NCI-H2227 treated with DMSO at 0.1 percent for 48 hours (cell line): ENCODE measurements at regions not wholly inside any gene's neighbourhood (a gene's known extent, or its start where the extent isn't known, plus 50 kb on each side); places are given as distances from the start of the nearest gene placed in this dataset.
"Not testable (repeated sequence)": the region's sequence is repeated elsewhere in the genome, so short reads cannot be mapped to it uniquely, and the experiment has no call there.

ENCODE experiments used
- DNase-seq: peaks from one replicate; lab custom pipeline; 2025; lab: John Stamatoyannopoulos, UW

DNA sequence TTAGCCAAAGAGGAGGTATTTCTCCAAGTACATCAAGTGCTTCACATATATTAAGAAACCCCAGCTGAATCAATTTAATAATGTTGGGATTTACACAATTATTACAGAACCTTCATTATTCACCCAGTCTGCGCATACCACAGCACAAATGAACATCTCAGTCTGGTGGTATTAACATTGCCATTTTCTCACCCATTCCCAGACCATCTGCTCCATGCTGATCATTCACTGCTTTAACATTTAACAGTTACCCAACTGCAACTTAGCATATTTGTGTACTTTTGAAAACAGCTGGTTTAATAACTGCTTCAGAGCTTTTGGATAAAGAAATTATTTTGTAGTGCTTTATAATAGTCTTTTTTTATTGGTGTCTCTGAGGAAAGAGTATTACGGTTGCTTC is 1072.1 kb downstream of the NXPH1 start:
- no peak for DNase-seq

DNA sequence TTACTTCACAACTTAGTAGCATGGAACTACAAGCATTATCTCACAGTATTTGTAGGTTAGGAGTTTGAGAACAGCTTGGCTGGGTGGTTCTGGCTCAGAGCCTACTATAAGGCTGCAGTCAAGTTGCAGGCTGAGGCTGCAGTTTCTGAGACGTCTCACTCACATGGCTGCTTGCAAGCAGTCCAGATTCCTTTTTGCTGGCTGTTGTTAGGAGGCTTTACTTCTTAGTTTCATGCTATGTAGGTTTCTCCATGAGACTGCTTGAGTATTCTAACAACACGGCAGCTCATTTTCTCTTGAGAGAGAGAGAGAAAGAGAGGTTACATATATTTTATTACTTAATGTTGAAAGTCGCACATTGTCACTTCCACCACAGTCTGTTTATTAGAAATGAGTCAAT is 1073.9 kb downstream of the NXPH1 start:
- peak; percentile 8 for DNase-seq

DNA sequence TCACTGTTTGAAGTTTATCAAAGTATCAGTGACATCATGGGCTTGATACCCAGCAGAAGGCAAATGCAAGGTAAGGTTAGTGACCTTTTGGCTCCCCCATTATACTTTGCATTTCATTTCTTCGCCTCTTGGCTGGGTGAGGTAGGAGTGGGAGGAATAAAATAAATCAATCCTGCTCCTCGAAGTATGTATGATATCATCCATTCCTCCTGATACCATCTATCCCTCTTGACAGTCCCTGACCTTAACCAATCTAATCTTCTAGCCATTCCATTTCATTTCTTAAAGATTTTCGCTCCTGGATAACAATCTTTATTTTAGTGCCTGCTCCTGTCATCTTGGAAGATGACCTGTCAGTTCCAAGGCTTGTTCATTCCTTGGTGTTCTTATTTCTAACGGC is 1083.3 kb downstream of the NXPH1 start:
- DNase-seq: no peak

DNA sequence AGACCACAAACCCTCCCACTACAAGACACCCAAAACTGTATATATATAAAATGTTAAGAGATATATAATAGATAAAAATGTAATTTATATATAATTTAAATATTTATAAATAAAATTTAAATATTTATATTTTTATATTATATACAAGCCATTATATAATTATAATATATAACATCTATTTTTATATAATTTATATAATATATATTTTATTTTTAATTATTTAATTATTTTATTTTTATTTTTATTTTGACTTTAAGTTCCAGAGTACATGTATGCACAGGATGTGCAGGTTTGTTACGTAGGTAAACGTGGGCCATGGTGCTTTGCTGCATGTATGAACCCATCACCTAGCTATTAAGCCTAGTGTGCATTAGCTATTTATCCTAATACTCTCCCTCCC is 1090.2 kb downstream of the NXPH1 start:
- DNase-seq: no peak

DNA sequence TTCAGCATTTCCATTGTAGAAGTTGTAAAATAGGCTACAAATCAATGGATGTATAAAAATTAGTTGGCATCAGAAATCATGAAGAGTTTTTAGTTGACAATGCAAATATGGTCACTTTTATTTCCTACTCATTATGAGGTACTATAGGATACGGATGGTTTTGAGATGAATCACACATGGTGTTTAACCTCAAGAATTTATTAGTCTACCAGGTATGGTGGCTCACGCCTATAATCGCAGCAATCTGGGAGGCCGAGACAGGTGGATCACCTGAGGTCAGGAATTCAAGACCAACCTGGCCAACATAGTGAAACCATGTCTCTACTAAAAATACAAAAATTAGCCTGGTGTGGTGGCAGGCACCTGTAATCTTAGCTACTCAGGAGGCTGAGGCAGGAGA is 1119.0 kb downstream of the NXPH1 start:
- DNase-seq: not testable (repeated sequence)

DNA sequence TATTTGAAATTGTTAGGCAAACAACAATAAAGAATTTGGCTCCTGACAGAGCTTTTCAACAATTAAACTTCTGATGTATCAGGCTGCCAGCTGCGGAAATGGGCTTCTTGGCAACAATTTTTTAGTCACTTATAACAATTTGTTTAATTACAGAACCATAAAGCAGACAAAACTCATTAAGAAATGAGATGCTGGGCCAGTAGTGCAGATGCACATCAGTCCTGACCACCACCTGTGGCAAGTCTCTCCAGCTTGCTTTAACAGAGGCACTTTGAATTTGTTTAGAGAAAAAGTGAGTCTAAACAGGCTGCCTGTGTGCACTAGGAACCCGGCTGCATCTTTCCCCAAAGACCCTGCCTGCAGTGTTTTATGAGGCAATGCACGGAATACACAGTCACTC is 1124.4 kb downstream of the NXPH1 start:
- DNase-seq: no peak

DNA sequence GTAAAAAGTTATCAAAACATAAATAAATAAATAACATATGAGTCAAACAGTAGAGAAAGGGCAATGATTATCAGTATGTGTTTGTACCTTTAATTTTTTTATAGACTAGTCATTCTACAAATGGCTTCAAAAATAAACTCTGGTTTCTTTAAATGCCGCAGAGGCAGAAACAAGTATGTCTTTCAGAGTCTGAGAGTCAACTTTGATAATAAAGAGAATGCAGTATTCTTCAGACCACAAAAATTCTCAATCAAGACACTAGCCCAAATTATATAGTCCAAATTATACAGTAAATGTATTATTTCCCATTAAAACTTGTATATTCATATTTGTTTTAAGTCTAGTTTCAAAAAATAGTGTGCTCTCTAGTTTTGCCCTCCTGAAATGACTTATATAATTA is 1142.3 kb downstream of the NXPH1 start:
- DNase-seq: no peak

DNA sequence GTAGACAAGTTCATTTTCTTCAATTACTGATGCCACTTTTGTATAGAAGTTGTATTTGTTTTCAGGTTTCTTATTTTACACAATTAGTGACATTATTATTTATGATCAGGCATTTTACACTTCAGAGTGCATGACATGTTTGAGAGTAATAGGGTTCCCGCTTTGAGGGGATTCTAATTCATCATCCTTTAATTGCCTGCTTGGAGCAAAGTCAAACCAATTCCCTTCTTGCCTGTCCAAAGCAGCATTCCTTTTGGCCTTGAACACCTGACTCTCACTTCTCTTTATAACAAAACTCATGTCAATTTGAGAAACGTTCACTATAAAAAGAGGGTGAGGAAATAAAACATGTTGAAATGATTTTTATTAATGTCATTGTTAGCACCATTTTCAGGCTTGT is 1149.4 kb downstream of the NXPH1 start:
- no peak for DNase-seq

DNA sequence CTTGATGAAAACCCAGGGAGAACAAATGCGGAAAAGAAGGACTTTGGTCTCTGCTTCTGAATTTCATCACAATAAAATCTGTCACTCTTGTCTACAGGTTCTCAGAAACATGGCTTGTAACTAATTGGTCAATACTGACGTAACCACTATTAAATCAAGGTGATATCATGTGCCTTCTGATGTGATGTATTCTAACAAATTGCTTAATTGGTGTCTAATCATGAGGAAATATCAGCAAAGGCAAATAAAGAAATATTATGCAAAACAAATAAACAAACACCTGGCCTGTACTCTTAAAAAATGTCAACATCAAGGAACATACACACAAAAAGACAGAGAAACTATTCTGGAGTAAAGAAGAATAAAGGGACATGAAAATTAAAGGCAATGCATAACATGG is 1165.0 kb downstream of the NXPH1 start:
- DNase-seq: no peak

DNA sequence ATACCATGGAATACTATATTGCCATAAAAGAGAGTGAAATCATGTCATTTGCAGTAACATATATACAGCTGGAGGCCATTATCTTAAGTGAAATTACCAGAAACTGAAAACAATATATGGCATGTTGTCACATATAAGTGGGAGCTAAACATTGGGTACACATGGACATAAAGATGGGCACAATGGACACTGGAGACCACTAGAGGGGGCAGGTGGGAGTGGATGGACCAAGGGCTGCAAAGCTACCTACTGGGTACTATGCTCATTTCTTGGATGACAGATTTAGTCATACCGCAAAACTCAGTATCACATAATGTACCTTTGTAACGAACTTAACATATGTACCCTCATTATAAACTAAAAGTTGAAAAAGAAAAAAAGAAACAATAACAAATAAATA is 1167.6 kb downstream of the NXPH1 start:
- no peak for DNase-seq

DNA sequence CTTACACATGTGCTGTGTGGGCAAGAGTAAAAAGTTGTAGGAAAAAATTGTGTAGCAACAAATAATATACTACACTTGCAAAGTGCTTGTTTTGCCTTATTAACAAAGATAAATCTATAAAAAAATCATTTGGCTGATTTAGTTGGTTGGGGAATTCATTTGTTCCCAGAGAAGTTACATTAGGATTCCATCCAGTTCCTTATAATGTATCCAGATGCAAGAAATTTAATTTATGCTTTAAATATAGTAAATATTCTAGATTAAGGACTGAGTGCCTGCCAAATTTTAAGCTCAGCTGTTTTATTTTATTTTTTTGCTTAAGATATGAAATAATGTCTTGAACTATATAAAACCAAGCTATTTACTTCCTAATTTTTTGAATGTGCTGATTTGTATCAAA is 1169.9 kb downstream of the NXPH1 start:
- DNase-seq: no peak

DNA sequence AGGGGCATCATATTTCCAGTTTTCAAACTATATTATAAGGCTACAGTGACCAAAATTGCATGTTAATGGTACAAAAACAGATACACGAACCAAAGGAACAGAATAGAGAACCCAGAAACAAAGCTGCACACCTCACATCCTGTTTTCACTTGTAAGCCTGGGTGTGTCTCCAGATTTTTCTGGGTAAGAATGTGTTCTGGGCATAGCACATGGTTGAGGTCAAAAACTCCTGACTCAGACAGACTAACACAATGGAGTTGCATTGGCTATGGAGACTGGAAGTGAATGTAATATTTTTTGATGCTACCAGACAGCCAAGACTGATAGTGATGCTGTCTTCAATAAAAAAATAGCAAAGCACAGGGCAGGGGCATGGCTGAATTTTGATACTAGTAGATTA is 1175.2 kb downstream of the NXPH1 start:
- DNase-seq: no peak

DNA sequence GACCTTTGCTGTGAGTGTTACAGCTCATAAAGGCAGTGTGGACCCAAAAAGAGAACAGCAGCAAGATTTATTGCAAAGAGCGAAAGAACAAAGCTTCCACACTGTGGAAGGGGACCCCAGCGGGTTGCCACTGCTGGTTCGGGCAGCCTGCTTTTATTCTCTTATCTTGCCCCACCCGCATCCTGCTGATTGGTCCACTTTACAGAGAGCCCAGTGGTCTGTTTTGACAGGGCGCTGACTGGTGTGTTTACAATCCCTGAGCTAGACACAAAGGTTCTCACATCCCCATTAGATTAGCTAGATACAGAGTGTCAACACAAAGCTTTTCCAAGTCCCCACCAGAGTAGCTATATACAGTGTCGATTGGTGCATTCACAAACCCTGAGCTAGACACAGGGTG is 1187.5 kb downstream of the NXPH1 start:
- not testable (repeated sequence) for DNase-seq

DNA sequence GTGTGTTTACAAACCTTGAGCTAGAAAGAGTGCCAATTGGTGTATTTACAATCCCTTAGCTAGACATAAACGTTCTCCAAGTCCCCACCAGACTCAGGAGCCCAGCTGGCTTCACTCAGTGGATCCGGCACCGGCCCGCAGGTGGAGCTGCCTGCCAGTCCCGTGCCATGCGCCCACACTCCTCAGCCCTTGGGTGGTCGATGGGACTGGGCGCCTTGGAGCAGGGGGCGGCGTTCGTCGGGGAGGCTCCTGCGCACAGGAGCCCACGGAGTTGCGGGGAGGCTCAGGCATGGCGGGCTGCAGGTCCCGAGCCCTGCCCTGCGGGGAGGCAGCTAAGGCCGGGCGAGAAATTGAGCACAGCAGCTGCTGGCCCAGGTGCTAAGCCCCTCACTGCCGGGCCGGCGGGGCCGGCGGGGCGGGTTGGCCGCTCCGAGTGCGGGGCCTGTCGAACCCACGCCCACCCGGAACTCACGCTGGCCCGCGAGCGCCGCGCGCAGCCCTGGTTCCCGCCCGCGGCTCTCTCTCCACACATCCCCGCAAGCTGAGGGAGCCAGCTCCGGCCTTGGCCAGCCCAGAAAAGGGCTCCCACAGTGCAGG is 1188.0 kb downstream of the NXPH1 start:
- DNase-seq: not testable (repeated sequence)

DNA sequence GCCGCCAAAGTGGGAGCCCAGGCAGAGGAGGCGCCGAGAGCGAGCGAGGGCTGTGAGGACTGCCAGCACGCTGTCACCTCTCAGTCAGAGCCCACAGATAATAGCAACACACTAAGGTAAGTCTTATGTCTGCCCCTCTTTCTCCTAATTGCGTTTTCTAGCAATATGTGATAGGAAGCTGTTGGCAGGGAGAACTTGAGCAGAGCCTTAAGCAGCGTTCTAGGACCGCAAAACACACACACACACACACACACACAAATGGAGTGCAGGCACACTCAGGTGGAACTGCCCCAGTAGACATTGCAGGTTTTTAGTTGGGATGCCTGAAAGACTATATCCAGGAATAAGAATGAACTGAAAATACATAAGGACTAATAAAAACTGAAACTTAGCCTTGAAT is 1188.5 kb downstream of the NXPH1 start:
- DNase-seq: peak; percentile 63

DNA sequence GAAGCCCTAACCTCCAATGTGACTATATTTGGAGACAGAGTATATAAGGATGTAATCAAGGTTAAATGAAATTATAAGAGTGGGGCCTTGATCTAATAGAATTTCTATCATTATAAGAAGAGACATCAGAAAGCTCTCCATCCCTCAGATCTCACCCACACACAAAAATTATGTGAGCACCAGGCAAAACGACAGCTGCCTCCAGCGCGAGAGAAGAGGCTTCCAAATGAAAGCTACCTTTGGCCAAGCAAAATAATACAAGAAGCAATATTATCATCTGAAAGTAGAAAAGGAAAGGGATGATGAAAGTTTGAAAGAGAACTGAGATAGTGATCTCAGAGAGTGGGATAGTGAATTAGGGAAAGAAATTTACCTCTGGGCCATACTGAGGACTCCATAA is 1192.5 kb downstream of the NXPH1 start:
- no peak for DNase-seq

DNA sequence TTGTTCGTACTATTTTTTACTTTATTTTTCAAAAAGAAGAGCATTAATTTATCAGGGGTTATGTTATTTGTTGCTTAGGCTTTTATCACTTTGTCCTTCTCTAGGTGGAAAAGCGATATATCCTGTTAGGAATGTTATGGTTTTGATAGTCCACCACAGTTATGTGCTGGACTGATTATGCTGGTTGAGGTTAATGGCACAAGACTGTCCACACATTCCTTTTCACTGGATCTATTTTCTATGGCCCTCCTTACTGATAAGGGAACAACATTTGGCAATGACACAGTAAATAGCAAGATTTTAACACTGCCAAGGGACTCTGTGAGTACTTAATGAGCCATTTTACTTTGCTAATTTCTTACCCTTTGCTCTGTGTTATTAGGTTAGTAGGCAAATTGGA is 1212.3 kb downstream of the NXPH1 start:
- DNase-seq: no peak

DNA sequence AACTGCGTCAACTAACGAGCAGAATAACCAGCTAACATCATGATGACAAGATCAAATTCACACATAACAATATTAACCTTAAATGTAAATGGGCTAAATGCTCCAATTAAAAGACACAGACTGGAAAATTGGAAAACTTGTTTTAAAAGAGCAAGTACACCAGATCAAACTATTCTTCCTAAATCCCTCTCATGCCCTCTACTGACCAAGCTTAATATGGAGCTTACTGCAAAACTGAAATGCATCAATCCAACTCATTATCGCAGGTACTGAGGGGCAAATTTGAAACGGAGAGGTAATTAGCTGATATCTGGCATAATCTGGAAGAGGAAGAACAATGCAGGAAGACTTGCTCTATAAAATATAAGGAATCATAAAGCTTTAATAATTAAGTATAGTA is 1223.8 kb downstream of the NXPH1 start:
- no peak for DNase-seq

DNA sequence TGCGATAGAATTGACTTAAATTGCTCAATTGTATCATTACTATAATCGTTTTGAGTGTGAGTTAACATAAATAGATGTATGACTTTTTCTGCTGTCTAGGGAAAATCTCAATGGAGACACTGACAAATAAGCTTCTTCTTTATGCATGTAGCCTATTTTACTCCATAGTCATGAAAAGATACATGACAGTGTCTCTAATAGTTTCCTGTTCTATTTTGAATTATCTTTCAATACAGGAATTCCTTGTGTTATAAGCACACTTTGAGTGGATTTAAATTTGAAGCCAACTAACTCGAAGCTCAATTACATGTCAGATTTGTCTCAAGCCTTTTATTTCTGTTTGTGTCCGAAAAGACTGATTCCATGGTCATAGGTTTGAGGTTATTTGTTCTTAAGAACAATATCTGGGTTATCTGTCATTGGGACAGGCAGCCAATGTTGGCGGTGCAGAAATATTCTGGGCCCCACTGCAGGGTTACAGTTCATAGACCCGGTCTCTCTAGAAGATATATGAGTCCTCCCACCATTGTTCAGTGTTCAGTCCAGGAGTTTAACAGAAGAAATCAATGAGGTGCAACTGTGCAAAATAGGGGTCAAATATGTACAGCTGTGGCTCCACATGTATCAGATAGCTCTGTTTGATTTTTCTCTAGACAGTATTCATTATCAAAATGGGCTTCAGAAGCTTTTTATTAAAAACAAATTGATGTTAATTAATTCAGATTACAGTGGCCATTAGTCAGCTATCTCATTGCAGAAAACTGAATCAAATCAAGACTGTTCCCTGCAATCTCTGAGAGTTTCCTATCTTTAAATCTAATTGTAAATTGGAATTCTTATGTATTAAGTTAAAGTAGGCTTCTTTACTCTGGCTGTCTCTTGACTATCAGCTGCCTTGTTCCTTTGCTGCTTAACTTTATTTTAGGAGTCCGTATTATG is 1238.8 kb downstream of the NXPH1 start:
- peak; percentile 56 for DNase-seq

DNA sequence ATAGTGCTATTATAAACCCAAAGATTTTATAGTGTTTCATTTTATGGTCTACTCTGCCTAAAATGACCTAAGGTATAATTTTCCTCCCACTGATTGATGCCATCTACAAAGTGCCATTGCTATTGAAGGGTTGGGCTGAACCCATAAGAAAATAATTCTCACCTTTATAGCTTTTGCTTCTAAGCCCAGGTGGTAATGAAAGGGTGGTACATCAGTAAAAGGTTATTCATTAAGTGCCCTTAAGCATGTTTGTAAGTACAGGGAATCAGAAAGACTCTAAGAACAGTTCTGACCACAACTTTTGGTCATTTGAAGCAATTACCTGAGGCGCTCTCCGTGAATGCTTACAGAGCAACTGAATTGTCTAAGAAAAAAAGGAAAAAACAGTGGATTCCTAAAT is 1247.3 kb downstream of the NXPH1 start:
- peak; percentile 87 for DNase-seq

DNA sequence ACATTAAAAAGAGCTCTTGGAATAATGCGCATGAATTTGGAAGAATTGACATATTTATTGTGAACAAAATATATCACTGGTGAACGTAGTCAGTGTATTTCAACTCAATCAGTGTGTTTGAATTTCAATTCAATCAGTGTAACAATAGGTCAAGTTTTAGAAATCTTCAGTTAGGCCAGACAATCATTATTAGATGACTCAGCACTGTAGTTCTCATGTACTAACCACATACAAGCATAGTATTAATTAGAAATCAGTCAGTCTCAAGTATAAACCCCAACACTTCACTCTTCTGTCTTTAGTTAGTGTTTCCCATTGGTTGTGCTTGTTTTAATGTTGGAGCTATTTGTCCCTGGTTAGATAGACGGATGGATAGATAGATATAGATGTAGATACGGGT is 1247.9 kb downstream of the NXPH1 start:
- DNase-seq: peak; percentile 69

DNA sequence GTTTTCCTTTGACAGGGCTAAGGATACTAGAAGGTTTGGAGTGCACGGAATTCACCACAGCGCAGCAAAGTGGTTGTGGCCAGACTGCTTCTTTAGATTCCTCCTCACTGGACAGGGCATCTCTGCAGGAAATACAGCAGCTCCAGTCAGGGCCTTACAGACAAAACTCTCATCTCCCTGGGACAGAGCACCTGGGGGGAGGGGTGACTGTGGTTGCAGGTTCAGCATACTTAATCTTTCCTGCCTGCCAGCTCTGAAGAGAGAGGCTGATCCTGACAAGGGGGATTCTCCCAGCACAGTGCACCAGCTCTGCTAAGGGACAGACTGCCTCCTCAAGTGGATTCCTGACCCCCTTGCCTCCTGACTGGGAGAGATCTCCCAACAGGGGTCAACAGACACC is 1257.9 kb downstream of the NXPH1 start:
- DNase-seq: no peak

DNA sequence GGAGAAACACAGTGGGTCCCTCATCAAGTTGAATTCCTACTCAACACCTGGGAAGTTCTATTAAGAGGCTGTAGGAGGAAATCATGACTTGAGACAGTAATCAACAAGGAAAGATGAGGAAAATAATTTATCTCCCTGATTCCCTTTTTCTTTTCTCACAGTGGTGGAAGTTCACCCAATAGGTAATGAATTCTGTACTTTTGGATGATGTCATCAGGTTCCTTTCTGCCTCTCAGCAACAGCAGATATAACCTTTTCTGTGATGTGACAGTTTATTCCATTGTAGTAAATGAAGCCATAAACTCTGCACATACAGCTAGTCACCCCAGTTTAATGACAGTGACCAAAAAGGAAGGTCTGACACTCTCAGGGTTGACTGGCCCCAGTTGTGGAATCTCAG is 1265.0 kb downstream of the NXPH1 start:
- no peak for DNase-seq

DNA sequence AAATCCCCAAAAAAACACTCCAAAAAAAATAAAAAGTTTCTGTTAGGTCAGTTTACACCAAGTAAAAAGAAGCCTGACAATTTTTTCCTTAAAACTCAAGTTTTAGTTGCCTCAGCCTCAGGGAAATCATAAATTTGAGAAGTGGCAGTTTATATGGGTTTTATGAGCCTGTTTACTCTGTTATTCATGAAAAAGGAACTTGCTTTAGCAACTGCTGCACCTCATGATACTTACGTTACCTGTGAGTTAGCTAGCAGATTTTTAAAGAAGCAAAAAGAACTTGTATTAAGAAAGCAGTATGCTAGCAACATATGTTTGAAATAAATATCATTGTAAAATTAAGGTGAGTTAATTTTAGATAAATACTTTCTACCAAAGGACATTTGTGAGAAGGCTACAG is 1264.5 kb upstream of the PHF14 start:
- DNase-seq: no peak
